IMR-90 (cell line): ENCODE measurements at regions not wholly inside any gene's neighbourhood (a gene's known extent, or its start where the extent isn't known, plus 50 kb on each side); places are given as distances from the start of the nearest gene placed in this dataset.

Experiments
- ATAC-seq: fragments of 200-7000 bp; cut with Tn5 transposase; 2 replicates; pipeline ENCODE4 v1.9.1; 2020; ENCODE audit warnings: low read depth, mild to moderate bottlenecking, moderate library complexity
- BruUV-seq: library from RNA; stranded (reverse); fragments of 400-500 nt; replicated peaks from 2 replicates; lab custom pipeline; 2021; lab: Mats Ljungman, UMichigan
- CTCF ChIA-PET: fragments of 300-600 bp; formaldehyde crosslinking; extraction: SDS; loops from one replicate; lab custom pipeline; 2021; ENCODE audit warnings: antibody characterized with exemption; lab: Yijun Ruan, JAX
- POLR2A ChIA-PET: fragments of 300-600 bp; sonication (Branson Sonifier 250); formaldehyde crosslinking; loops from one replicate; lab custom pipeline; 2022; ENCODE audit warnings: antibody characterized with exemption; ENCODE audit not compliant: unreplicated experiment; lab: Charles Lee
- DNase-seq: peaks from one replicate; pipeline ENCODE4 v3.0.0; 2013
- H2AFZ ChIP-seq: replicated peaks from 2 replicates; pipeline ENCODE3; 2013; ENCODE audit warnings: low read length, mild to moderate bottlenecking; ENCODE audit not compliant: poor library complexity
- H2AK5ac ChIP-seq: 2 replicates; pipeline ENCODE4 v1.6.1; 2013; ENCODE audit warnings: low read depth, low read length, inconsistent platforms
- H2AK9ac ChIP-seq: replicated peaks from 2 replicates; pipeline ENCODE3; 2013; ENCODE audit warnings: mild to moderate bottlenecking, low read depth, low read length, moderate library complexity; ENCODE audit not compliant: poor library complexity
- H2BK120ac ChIP-seq: 2 replicates; pipeline ENCODE4 v1.6.1; 2013; ENCODE audit warnings: low read depth, low read length, inconsistent platforms
- H2BK15ac ChIP-seq: 3 replicates; pipeline ENCODE4 v1.6.1; 2013; ENCODE audit warnings: low read depth, low read length, inconsistent platforms
- H2BK20ac ChIP-seq: 2 replicates; pipeline ENCODE4 v1.6.1; 2013; ENCODE audit warnings: low read depth, mild to moderate bottlenecking, inconsistent platforms, low read length, moderate library complexity
- H2BK5ac ChIP-seq: 2 replicates; pipeline ENCODE4 v1.6.1; 2013; ENCODE audit warnings: mild to moderate bottlenecking, low read depth, low read length, inconsistent platforms; ENCODE audit not compliant: poor library complexity, severe bottlenecking
- H3K14ac ChIP-seq: replicated peaks from 2 replicates; pipeline ENCODE4 v1.6.1; 2013; ENCODE audit warnings: low read depth, low read length, inconsistent platforms
- H3K18ac ChIP-seq: 2 replicates; pipeline ENCODE4 v1.6.1; 2013; ENCODE audit warnings: low read depth, low read length, control low read depth
- H3K23ac ChIP-seq: 2 replicates; pipeline ENCODE4 v1.6.1; 2013; ENCODE audit warnings: low read depth, low read length, inconsistent platforms
- H3K27ac ChIP-seq: 2 replicates; pipeline ENCODE4 v1.5.1; 2013; ENCODE audit warnings: mild to moderate bottlenecking, control low read depth, low read length; ENCODE audit not compliant: insufficient read depth
- H3K27me3 ChIP-seq: 2 replicates; pipeline ENCODE4 v1.6.1; 2013; ENCODE audit warnings: low read length; ENCODE audit not compliant: control insufficient read depth, insufficient read depth
- H3K36me3 ChIP-seq: 2 replicates; pipeline ENCODE4 v1.6.1; 2013; ENCODE audit warnings: low read length, mixed read lengths; ENCODE audit not compliant: control insufficient read depth, insufficient read depth
- H3K4ac ChIP-seq: 2 replicates; pipeline ENCODE4 v1.6.1; 2013; ENCODE audit warnings: low read depth, low read length, inconsistent platforms
- H3K4me1 ChIP-seq: 2 replicates; pipeline ENCODE4 v1.6.1; 2013; ENCODE audit warnings: low read length, mixed read lengths; ENCODE audit not compliant: control insufficient read depth, insufficient read depth
- H3K4me2 ChIP-seq: 2 replicates; pipeline ENCODE4 v1.6.1; 2013; ENCODE audit warnings: low read depth, mild to moderate bottlenecking, control low read depth, low read length, moderate library complexity
- H3K4me3 ChIP-seq: 2 replicates; pipeline ENCODE4 v1.5.1; 2013; ENCODE audit warnings: low read depth, mild to moderate bottlenecking, control low read depth, low read length, moderate library complexity; ENCODE audit not compliant: insufficient read depth
- H3K56ac ChIP-seq: 2 replicates; pipeline ENCODE4 v1.6.1; 2013; ENCODE audit warnings: low read length, inconsistent platforms; ENCODE audit not compliant: insufficient read depth; ENCODE audit errors: extremely low read depth
- H3K79me1 ChIP-seq, 2 experiments: 2 replicates each; pipeline ENCODE4 v1.6.1; 2013; ENCODE audit warnings: low read length in 2 of 2, inconsistent platforms in 1 of 2, low read depth in 1 of 2
- H3K9ac ChIP-seq: 2 replicates; pipeline ENCODE4 v1.6.1; 2013; ENCODE audit warnings: low read depth, low read length, control low read depth
- H3K9me1 ChIP-seq: 2 replicates; pipeline ENCODE4 v1.6.1; 2013; ENCODE audit warnings: low read length, inconsistent platforms; ENCODE audit not compliant: insufficient read depth
- H3K9me3 ChIP-seq: 2 replicates; pipeline ENCODE4 v1.6.1; 2013; ENCODE audit warnings: low read length; ENCODE audit not compliant: control insufficient read depth, insufficient read depth
- H4K20me1 ChIP-seq: 2 replicates; pipeline ENCODE4 v1.6.1; 2013; ENCODE audit warnings: low read length, inconsistent platforms; ENCODE audit not compliant: insufficient read depth
- H4K5ac ChIP-seq: 2 replicates; pipeline ENCODE4 v1.6.1; 2013; ENCODE audit warnings: mild to moderate bottlenecking, low read depth, low read length, control low read depth
- H4K8ac ChIP-seq, 2 experiments: 2 replicates each; pipeline ENCODE4 v1.6.1; 2013; ENCODE audit warnings: low read depth in 2 of 2, low read length in 2 of 2, control low read depth in 1 of 2, inconsistent platforms in 1 of 2
- H4K91ac ChIP-seq: 2 replicates; pipeline ENCODE4 v1.6.1; 2013; ENCODE audit warnings: low read depth, low read length, inconsistent platforms; ENCODE audit not compliant: insufficient read depth
- MAFK ChIP-seq: IDR thresholded peaks from 2 replicates; pipeline ENCODE4 v1.6.1; 2012; ENCODE audit warnings: low read depth, low read length, improper control_type of control experiment
- NFE2L2 ChIP-seq: fragments of 150-350 bp; IDR thresholded peaks from 2 replicates; pipeline ENCODE4 v1.6.1; 2016; ENCODE audit warnings: low read depth, mild to moderate bottlenecking, low read length
- POLR2A ChIP-seq: IDR thresholded peaks from 2 replicates; pipeline ENCODE4 v1.6.1; 2012; ENCODE audit warnings: mild to moderate bottlenecking, low read depth, low read length
- WGBS, 2 experiments: methylation state at CpG; one replicate each; pipeline versions ENCODE4 v1.1.5 to v1.1.7; 2013; ENCODE audit warnings: missing lambda C conversion rate in 2 of 2; ENCODE audit not compliant: insufficient read length in 1 of 2; ENCODE audit errors: extremely low coverage in 2 of 2; 5-methylcytosine and 5-hydroxymethylcytosine counted together
- dilution Hi-C: fragments of 300-500 bp; cut with HindIII; formaldehyde crosslinking; loops from one replicate; pipeline ENCODE4 v1.14.3; 2018; ENCODE audit warnings: low sequenced_read_pairs; ENCODE audit not compliant: unreplicated experiment
- in situ Hi-C: fragments of 300-500 bp; cut with MboI; formaldehyde crosslinking; loops from 3 replicates; pipeline ENCODE4 v1.14.3; 2019; ENCODE audit warnings: low sequenced_read_pairs, inconsistent platforms, mixed read lengths
- intact Hi-C: fragments of 100-400 bp; cut with micrococcal nuclease; formaldehyde crosslinking; loops from 2 replicates; pipeline ENCODE4 v1.10.0; 2022

DNA sequence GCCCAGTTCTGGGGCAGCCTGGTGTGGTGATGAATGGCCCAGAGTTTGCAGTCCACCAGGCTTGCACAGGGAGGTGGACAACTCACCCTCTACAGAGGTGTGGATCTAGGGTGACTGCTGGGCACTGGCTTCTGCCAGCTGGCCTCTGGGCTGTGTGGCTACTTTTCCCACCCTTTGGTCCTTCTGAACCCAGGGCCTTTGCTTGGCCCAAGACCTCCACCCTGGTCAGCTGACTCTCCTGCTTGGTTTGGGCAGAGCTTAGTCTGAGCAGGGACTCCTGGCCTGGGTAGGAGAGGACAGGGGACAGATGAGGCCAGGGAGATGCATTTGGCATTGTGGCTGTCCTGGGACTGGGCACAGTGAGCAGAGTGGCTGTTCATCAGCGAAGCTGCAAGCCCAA lies 83.0 kb upstream of the SHANK2 start:
- Histone ChIP-seq H4K5ac (no peak overlapping the region), H3K14ac (no peak overlapping the region), H3K4me2 (no peak overlapping the region), H3K4me3 (no peak overlapping the region), H2BK15ac (no peak overlapping the region), H3K56ac (no peak overlapping the region), H2BK5ac (no peak overlapping the region), H3K9me3 (peaks cover 8% of the 10 kb centered on the region; the same call in 1 of the 2 replicates), H3K79me1 (no peaks in the 10 kb centered on the region), H3K4ac (no peak overlapping the region), H2AFZ (no peak overlapping the region), H3K9ac (no peak overlapping the region), H2AK9ac (no peak overlapping the region), H3K36me3 (no peaks in the 10 kb centered on the region), H3K23ac (no peak overlapping the region), H3K18ac (no peak overlapping the region), H2BK20ac (no peak overlapping the region), H3K27me3 (peaks cover 24% of the 10 kb centered on the region), H3K27ac (no peak overlapping the region), H4K91ac (no peak overlapping the region), H4K8ac (no peak overlapping the region), H2BK120ac (no peak overlapping the region), H2AK5ac (no peak overlapping the region), H3K9me1 (peaks cover 5% of the 10 kb centered on the region; the same call in 1 of the 2 replicates), H3K4me1 (peaks cover 19% of the 10 kb centered on the region), H4K20me1 (peaks cover 4% of the 10 kb centered on the region; the same call in 1 of the 2 replicates)
- CTCF ChIA-PET: no interaction called here
- no TSS peak for BruUV-seq
- dilution Hi-C loops: no loop called here
- intact Hi-C loops: loop anchor here (5.0 kb wide), 2 partner anchors 48 to 83 kb away; partner anchors contain the start of gene SHANK2
- in situ Hi-C loops: no loop called here
- DNase-seq (no peak), ATAC-seq (no peak)
- POLR2A ChIA-PET: no interaction called here
- no peak for TF ChIP-seq NFE2L2
- no peak for TF ChIP-seq MAFK
- TF ChIP-seq POLR2A: no peak
- 44% methylated on average over 1 of the region's 1 CpG; no CpG with 5 or more reads in 1 of the 2 experiments for WGBS, 2 experiments
